Endothelial cell of umbilical vein (primary cell): ENCODE measurements at regions not wholly inside any gene's neighbourhood (a gene's known extent, or its start where the extent isn't known, plus 50 kb on each side); places are given as distances from the start of the nearest gene placed in this dataset.

ENCODE experiments used
- BruUV-seq: library from RNA; stranded (reverse); fragments of 400-500 nt; replicated peaks from 2 replicates; lab custom pipeline; 2021; lab: Mats Ljungman, UMichigan
- CTCF ChIA-PET: fragments of 300-600, 350-600 bp; sonication (Branson Sonifier 250); formaldehyde crosslinking; loops from one replicate; lab custom pipeline; 2021; ENCODE audit warnings: antibody characterized with exemption, inconsistent platforms; lab: Charles Lee
- POLR2A ChIA-PET: fragments of 300-600, 350-600 bp; sonication (Branson Sonifier 250); formaldehyde crosslinking; loops from one replicate; lab custom pipeline; 2021; ENCODE audit warnings: antibody characterized with exemption, inconsistent platforms; lab: Charles Lee
- DNase-seq: peaks from one replicate; pipeline ENCODE4 v3.0.0-alpha.2; 2011; ENCODE audit warnings: low read depth, low spot score
- FAIRE-seq: peaks from 2 replicates; lab custom pipeline; 2011; peaks lifted over from hg19 to GRCh38; lab: Jason Lieb, UNC
- H2AFZ ChIP-seq: 2 replicates; pipeline ENCODE4 v1.6.0; 2012; ENCODE audit warnings: low read depth, low read length, control low read depth, inconsistent platforms
- H3K27ac ChIP-seq: 2 replicates; pipeline ENCODE4 v1.5.1; 2011; ENCODE audit warnings: low read depth, mild to moderate bottlenecking, control low read depth, low read length, moderate library complexity; ENCODE audit not compliant: insufficient read depth
- H3K27me3 ChIP-seq, 2 experiments: 2 replicates each; pipeline versions ENCODE4 v1.6.0 to v1.6.1; 2011; ENCODE audit warnings: low read length in 2 of 2, mixed read lengths in 1 of 2; ENCODE audit not compliant: control insufficient read depth in 2 of 2, insufficient read depth in 2 of 2
- H3K36me3 ChIP-seq, 2 experiments: 2 replicates in 1 of 2; 3 replicates in 1 of 2; pipeline ENCODE4 v1.5.1; 2011; ENCODE audit warnings: low read length in 2 of 2, mild to moderate bottlenecking in 1 of 2, moderate library complexity in 1 of 2; ENCODE audit not compliant: control insufficient read depth in 2 of 2, insufficient read depth in 2 of 2; ENCODE audit errors: extremely low read depth in 1 of 2
- H3K4me1 ChIP-seq: 3 replicates; pipeline ENCODE4 v1.5.1; 2011; ENCODE audit warnings: mild to moderate bottlenecking, low read length; ENCODE audit not compliant: control insufficient read depth, insufficient read depth; ENCODE audit errors: extremely low read depth
- H3K4me2 ChIP-seq: 2 replicates; pipeline ENCODE4 v1.6.1; 2011; ENCODE audit warnings: low read length, control low read depth, mixed read lengths; ENCODE audit not compliant: insufficient read depth
- H3K4me3 ChIP-seq, 3 experiments: fragments of 200-600 bp in 1 of 3; sonication (generic), shearing (Covaris generic) in 1 of 3; replicated peaks in 1 of 3; 2 replicates each; pipeline ENCODE4 v1.5.1; 2011 to 2016; ENCODE audit warnings: control low read depth in 3 of 3, low read length in 3 of 3, mild to moderate bottlenecking in 2 of 3, inconsistent platforms in 1 of 3, low read depth in 1 of 3, moderate library complexity in 1 of 3; ENCODE audit not compliant: insufficient read depth in 1 of 3
- H3K79me2 ChIP-seq: 2 replicates; pipeline ENCODE4 v1.6.0; 2012; ENCODE audit warnings: low read length, inconsistent platforms; ENCODE audit not compliant: control insufficient read depth, insufficient read depth
- H3K9ac ChIP-seq: replicated peaks from 2 replicates; pipeline ENCODE3; 2011; ENCODE audit warnings: low read length, control low read depth; ENCODE audit not compliant: insufficient read depth; ENCODE audit errors: extremely low read depth
- H3K9me1 ChIP-seq: replicated peaks from 3 replicates; pipeline ENCODE4 v1.6.0; 2011; ENCODE audit warnings: mild to moderate bottlenecking, low read length; ENCODE audit not compliant: control insufficient read depth, insufficient read depth; ENCODE audit errors: extremely low read depth
- H3K9me3 ChIP-seq: replicated peaks from 2 replicates; pipeline ENCODE4 v1.5.1; 2012; ENCODE audit warnings: low read length, inconsistent platforms; ENCODE audit not compliant: control insufficient read depth, insufficient read depth
- H4K20me1 ChIP-seq: replicated peaks from 2 replicates; pipeline ENCODE3; 2011; ENCODE audit warnings: mild to moderate bottlenecking, low read length; ENCODE audit not compliant: control insufficient read depth, insufficient read depth; ENCODE audit errors: extremely low read depth
- EZH2 ChIP-seq: IDR thresholded peaks from 2 replicates; pipeline ENCODE4 v1.6.1; 2012; ENCODE audit warnings: borderline replicate concordance, low read depth, mild to moderate bottlenecking, moderate library complexity, low read length, inconsistent platforms; ENCODE audit not compliant: severe bottlenecking
- FOS ChIP-seq: IDR thresholded peaks from 2 replicates; pipeline ENCODE4 v1.6.1; 2011; ENCODE audit warnings: mild to moderate bottlenecking, low read length, moderate library complexity, borderline replicate concordance; ENCODE audit not compliant: insufficient read depth
- GATA2 ChIP-seq: IDR thresholded peaks from 2 replicates; pipeline ENCODE4 v1.7.0; 2011; ENCODE audit warnings: low read depth, mild to moderate bottlenecking, moderate library complexity, mixed read lengths, low read length; ENCODE audit not compliant: insufficient read length, insufficient read depth
- JUN ChIP-seq: IDR thresholded peaks from 2 replicates; pipeline ENCODE4 v1.6.1; 2011; ENCODE audit warnings: borderline replicate concordance, low read depth; ENCODE audit not compliant: insufficient read length, insufficient read depth
- MYC ChIP-seq: IDR thresholded peaks from one replicate; pipeline ENCODE4 v1.6.1; 2011; ENCODE audit warnings: mild to moderate bottlenecking, low read depth, low read length
- POLR2A ChIP-seq: IDR thresholded peaks from 2 replicates; pipeline ENCODE4 v1.6.1; 2012; ENCODE audit warnings: low read depth, mild to moderate bottlenecking, control low read depth, low read length
- POLR2AphosphoS5 ChIP-seq: IDR thresholded peaks from 2 replicates; pipeline ENCODE4 v1.6.1; 2012; ENCODE audit warnings: low read depth, mild to moderate bottlenecking, control low read depth, low read length, moderate library complexity; ENCODE audit not compliant: insufficient read depth
- dilution Hi-C: fragments of 300-500 bp; cut with MboI; formaldehyde crosslinking; loops from one replicate; pipeline ENCODE4 v1.15.0; 2019; ENCODE audit warnings: low sequenced_read_pairs; ENCODE audit not compliant: extremely low pct_ligation_motif_present
- intact Hi-C: fragments of 100-400 bp; cut with micrococcal nuclease; formaldehyde crosslinking; loops from one replicate; pipeline ENCODE4 v1.10.0; 2022
- TF ChIP-seq, protein P1 (sequence below): IDR thresholded peaks from 2 replicates; pipeline ENCODE4 v1.6.1; 2011; ENCODE audit not compliant: insufficient read depth, insufficient read length
- TF ChIP-seq, protein P2 (sequence below), 2 donors: IDR thresholded peaks; 1 replicate in 1 of 2; 2 replicates in 1 of 2; pipeline ENCODE4 v1.5.1; 2011; ENCODE audit warnings: low read length in 2 of 2, mild to moderate bottlenecking in 2 of 2, moderate library complexity in 2 of 2, control low read depth in 1 of 2, inconsistent platforms in 1 of 2, low read depth in 1 of 2; ENCODE audit not compliant: insufficient read depth in 1 of 2; ENCODE audit errors: extremely low read depth in 1 of 2

DNA sequence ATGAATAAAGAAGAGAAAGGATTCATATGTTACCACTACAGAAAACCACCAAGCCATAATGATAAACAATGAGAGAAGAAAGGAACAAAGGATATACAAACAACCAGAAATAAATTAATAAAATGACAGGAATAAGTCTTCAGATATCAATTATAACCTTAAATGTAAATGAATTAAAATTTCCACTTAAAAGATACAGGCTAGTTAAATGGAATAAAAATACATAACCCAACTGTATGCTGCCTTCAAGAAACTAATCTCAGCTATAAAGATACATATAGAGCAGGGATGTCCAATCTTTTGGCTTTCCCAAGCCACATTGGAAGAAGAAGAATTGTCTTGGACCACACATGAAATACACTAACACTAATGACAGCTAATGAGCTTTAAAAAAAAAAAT is 135.9 kb upstream of the GJE1 start:
- no peak for FAIRE-seq
- H3K4me3 ChIP-seq = no peak overlapping the region
- no peak overlapping the region for H3K9ac ChIP-seq
- no peaks in the 10 kb centered on the region for H3K27me3 ChIP-seq
- intact Hi-C loops = no loop called here
- POLR2A ChIA-PET = no interaction called here
- H3K27ac ChIP-seq = no peak overlapping the region
- TF ChIP-seq JUN (no peak), POLR2AphosphoS5 (no peak), EZH2 (no peak), MYC (no peak)
- TF ChIP-seq, protein P1, sequence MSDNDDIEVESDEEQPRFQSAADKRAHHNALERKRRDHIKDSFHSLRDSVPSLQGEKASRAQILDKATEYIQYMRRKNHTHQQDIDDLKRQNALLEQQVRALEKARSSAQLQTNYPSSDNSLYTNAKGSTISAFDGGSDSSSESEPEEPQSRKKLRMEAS = no peak
- BruUV-seq = no TSS peak
- no peaks in the 10 kb centered on the region for H3K9me1 ChIP-seq
- dilution Hi-C loops = no loop called here
- no peaks in the 10 kb centered on the region for H3K4me1 ChIP-seq
- no peaks in the 10 kb centered on the region for H4K20me1 ChIP-seq
- H2AFZ ChIP-seq = no peak overlapping the region
- no peak overlapping the region for H3K4me2 ChIP-seq
- H3K36me3 ChIP-seq = no peaks in the 10 kb centered on the region
- no peak for DNase-seq
- H3K9me3 ChIP-seq = no peaks in the 10 kb centered on the region
- no peaks in the 10 kb centered on the region for H3K79me2 ChIP-seq
- CTCF ChIA-PET = no interaction called here

DNA sequence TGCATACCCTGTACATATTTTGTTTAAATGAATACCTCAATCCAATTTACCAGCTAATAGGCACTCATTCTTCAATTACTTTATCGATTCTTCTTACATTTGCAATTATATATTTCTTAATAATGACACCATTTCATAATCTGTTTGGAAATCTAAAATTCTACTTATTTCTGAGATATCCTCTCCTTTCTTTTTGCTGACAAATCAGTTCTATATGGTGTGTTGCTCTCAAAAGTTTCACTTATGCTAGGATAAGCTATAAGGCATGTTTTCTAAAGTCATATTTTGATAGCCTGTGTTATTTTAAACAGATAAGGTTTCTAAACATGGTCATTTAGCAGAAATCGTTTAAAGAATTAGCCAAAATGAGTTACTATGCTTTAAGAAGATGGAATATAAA is 140.6 kb upstream of the GJE1 start:
- Histone ChIP-seq H3K9me3 (no peaks in the 10 kb centered on the region), H2AFZ (no peak overlapping the region), H4K20me1 (no peaks in the 10 kb centered on the region), H3K36me3 (no peaks in the 10 kb centered on the region), H3K79me2 (no peaks in the 10 kb centered on the region), H3K27me3 (no peaks in the 10 kb centered on the region), H3K4me2 (no peak overlapping the region), H3K9me1 (no peaks in the 10 kb centered on the region), H3K4me1 (no peaks in the 10 kb centered on the region), H3K27ac (no peak overlapping the region), H3K4me3 (no peak overlapping the region), H3K9ac (no peak overlapping the region)
- TF ChIP-seq, protein P2, sequence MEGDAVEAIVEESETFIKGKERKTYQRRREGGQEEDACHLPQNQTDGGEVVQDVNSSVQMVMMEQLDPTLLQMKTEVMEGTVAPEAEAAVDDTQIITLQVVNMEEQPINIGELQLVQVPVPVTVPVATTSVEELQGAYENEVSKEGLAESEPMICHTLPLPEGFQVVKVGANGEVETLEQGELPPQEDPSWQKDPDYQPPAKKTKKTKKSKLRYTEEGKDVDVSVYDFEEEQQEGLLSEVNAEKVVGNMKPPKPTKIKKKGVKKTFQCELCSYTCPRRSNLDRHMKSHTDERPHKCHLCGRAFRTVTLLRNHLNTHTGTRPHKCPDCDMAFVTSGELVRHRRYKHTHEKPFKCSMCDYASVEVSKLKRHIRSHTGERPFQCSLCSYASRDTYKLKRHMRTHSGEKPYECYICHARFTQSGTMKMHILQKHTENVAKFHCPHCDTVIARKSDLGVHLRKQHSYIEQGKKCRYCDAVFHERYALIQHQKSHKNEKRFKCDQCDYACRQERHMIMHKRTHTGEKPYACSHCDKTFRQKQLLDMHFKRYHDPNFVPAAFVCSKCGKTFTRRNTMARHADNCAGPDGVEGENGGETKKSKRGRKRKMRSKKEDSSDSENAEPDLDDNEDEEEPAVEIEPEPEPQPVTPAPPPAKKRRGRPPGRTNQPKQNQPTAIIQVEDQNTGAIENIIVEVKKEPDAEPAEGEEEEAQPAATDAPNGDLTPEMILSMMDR (IDR thresholded peaks at IDR 0.05; ENCODE audit: extremely low read depth in 1 of 2, insufficient read depth in 1 of 2, low read depth in 1 of 2, low read length in 2 of 2) = no peak
- no peak for TF ChIP-seq POLR2AphosphoS5
- no peak for TF ChIP-seq EZH2
- no peak for TF ChIP-seq FOS
- TF ChIP-seq, protein P1 = no peak
- no peak for TF ChIP-seq MYC
- no peak for TF ChIP-seq POLR2A
- TF ChIP-seq JUN = no peak
- TF ChIP-seq GATA2 = no peak
- intact Hi-C loops (no loop called here), dilution Hi-C loops (no loop called here)
- no TSS peak for BruUV-seq
- POLR2A ChIA-PET = no interaction called here
- DNase-seq (no peak), FAIRE-seq (no peak)
- CTCF ChIA-PET = interaction anchor here (1.2 to 5.2 kb wide), 4 partner anchors 19 to 216 kb away, joined by 3 to 46 read pairs (median 4); no protein-coding TSS in a partner anchor
